ENCODE measurements at regions not wholly inside any gene's neighbourhood (a gene's known extent, or its start where the extent isn't known, plus 50 kb on each side); places are given as distances from the start of the nearest gene placed in this dataset.

DNA sequence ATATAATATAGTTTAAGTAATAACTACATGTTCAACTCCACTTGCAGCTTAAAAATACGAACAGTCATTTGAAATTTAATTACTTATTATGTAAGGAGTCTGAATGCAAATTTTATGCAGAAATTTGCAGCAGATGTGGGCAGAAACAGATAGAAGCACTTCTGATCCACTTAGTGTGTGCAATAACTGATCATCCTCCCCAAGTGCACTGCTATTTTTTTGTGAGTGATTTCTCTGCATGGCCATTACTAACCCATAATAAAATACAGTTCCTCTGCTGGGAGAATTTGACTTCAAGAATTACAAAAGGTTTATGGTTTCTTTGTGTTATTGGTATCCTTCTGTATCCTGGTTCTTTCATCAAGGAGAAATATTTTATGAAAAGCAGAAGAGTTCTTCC lies 611.5 kb upstream of the RGS18 start:
- TF ChIP-seq KAT2A (conservative IDR thresholded peaks at IDR 0.05; ENCODE audit: control insufficient read depth, low read depth, low read length) = no peak
- POLR2A ChIA-PET = no interaction called here
- BruUV-seq (replicated peaks) = no TSS peak

DNA sequence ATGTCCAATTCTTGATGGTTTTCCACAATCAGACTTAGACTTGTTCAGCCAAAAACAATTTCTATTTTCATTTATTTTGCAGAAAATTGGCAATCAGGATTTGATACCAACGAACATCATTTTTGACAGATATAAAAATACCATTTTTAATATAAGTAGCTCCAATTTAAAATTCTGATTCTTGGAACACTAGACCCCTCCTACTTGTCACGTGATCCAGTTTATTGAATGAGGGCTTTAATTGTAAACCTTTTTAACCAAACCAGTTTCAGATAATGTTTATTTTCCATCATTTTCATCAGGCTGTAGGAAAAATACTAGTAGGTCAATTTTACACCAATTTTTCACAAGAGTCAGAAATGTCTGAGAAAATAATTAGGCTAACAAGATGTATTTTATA lies 607.2 kb upstream of the RGS18 start:
- POLR2A ChIA-PET = no interaction called here
- TF ChIP-seq RUNX3 (IDR thresholded peaks at IDR 0.05; ENCODE audit: low read length) = no peak
- no peak for TF ChIP-seq YY1 (IDR thresholded peaks at IDR 0.05; ENCODE audit: low read depth, low read length)
- no peak for TF ChIP-seq SMARCA5 (IDR thresholded peaks at IDR 0.05)
- TF ChIP-seq RAD51 (IDR thresholded peaks at IDR 0.05) = peak; percentile 67; the same call in 1 of the 2 replicates
- TF ChIP-seq CHD1 (IDR thresholded peaks at IDR 0.05; ENCODE audit: low read depth, low read length) = no peak
- TF ChIP-seq EGR1 (IDR thresholded peaks at IDR 0.05; ENCODE audit: borderline replicate concordance in 1 of 2, low read depth in 2 of 2, low read length in 2 of 2) = no peak
- ATAC-seq (no peak), DNase-seq (ENCODE audit: low read depth, low spot score) (no peak), FAIRE-seq (no peak)
- CTCF ChIA-PET = no interaction called here
- Histone ChIP-seq H3K4me1 (ENCODE audit: control insufficient read depth, insufficient read depth, low read length) (no peaks in the 10 kb centered on the region), H3K36me3 (ENCODE audit: control insufficient read depth in 2 of 2, insufficient read depth in 2 of 2, low read length in 1 of 2) (no peaks in the 10 kb centered on the region), H3K4me2 (ENCODE audit: control insufficient read depth, insufficient read depth) (no peak overlapping the region), H3K4me3 (no peak overlapping the region), H3K79me2 (ENCODE audit: control insufficient read depth, insufficient read depth, low read length) (no peaks in the 10 kb centered on the region), H3K9ac (ENCODE audit: control insufficient read depth, insufficient read depth, low read length) (no peak overlapping the region), H4K20me1 (ENCODE audit: control insufficient read depth, insufficient read depth) (no peaks in the 10 kb centered on the region), H3K27me3 (replicated peaks in 1 of 2; ENCODE audit: control insufficient read depth in 2 of 2, insufficient read depth in 2 of 2, low read length in 1 of 2) (no peaks in the 10 kb centered on the region), H3K27ac (ENCODE audit: control insufficient read depth, insufficient read depth) (no peak overlapping the region), H3K9me3 (replicated peaks; ENCODE audit: control insufficient read depth, insufficient read depth, low read length) (no peaks in the 10 kb centered on the region), H2AFZ (ENCODE audit: control insufficient read depth, low read depth, low read length) (no peak overlapping the region)
- WGBS (ENCODE audit: insufficient coverage, insufficient replicate concordance, low lambda C conversion rate, missing lambda C conversion rate) = 0% methylated on average over 2 of the region's 2 CpGs
- SMC1A ChIA-PET (ENCODE audit: uncharacterized antibody, unreplicated experiment) = no interaction called here
- BruUV-seq (replicated peaks) = no TSS peak
- in situ Hi-C loops (cut with MboI) (no loop called here), intact Hi-C loops (cut with micrococcal nuclease; ENCODE audit: unreplicated experiment) (no loop called here)
- RAD21 ChIA-PET (ENCODE audit: unreplicated experiment) = no interaction called here

More for the DNA sequence above, 611.5 kb upstream of the RGS18 start:
- Histone ChIP-seq H3K36me3 (ENCODE audit: control insufficient read depth in 2 of 2, insufficient read depth in 2 of 2, low read length in 1 of 2) (no peaks in the 10 kb centered on the region), H3K27ac (ENCODE audit: control insufficient read depth, insufficient read depth) (no peak overlapping the region), H3K4me1 (ENCODE audit: control insufficient read depth, insufficient read depth, low read length) (no peaks in the 10 kb centered on the region), H3K27me3 (replicated peaks in 1 of 2; ENCODE audit: control insufficient read depth in 2 of 2, insufficient read depth in 2 of 2, low read length in 1 of 2) (no peaks in the 10 kb centered on the region), H2AFZ (ENCODE audit: control insufficient read depth, low read depth, low read length) (no peak overlapping the region), H3K9ac (ENCODE audit: control insufficient read depth, insufficient read depth, low read length) (no peak overlapping the region), H4K20me1 (ENCODE audit: control insufficient read depth, insufficient read depth) (no peaks in the 10 kb centered on the region), H3K4me2 (ENCODE audit: control insufficient read depth, insufficient read depth) (no peak overlapping the region), H3K9me3 (replicated peaks; ENCODE audit: control insufficient read depth, insufficient read depth, low read length) (no peaks in the 10 kb centered on the region), H3K4me3 (no peak overlapping the region), H3K79me2 (ENCODE audit: control insufficient read depth, insufficient read depth, low read length) (no peaks in the 10 kb centered on the region)
- CTCF ChIA-PET = no interaction called here
- in situ Hi-C loops (cut with MboI) (no loop called here), intact Hi-C loops (cut with micrococcal nuclease; ENCODE audit: unreplicated experiment) (no loop called here)
- FAIRE-seq (no peak), DNase-seq (ENCODE audit: low read depth, low spot score) (no peak), ATAC-seq (no peak)
- SMC1A ChIA-PET (ENCODE audit: uncharacterized antibody, unreplicated experiment) = no interaction called here
- WGBS (ENCODE audit: insufficient coverage, insufficient replicate concordance, low lambda C conversion rate, missing lambda C conversion rate) = 3% methylated on average over 1 of the region's 1 CpG
- RAD21 ChIA-PET (ENCODE audit: unreplicated experiment) = no interaction called here

Measured in GM12878 (cell line).